ENCODE measurements at regions not wholly inside any gene's neighbourhood (a gene's known extent, or its start where the extent isn't known, plus 50 kb on each side); places are given as distances from the start of the nearest gene placed in this dataset.

DNA sequence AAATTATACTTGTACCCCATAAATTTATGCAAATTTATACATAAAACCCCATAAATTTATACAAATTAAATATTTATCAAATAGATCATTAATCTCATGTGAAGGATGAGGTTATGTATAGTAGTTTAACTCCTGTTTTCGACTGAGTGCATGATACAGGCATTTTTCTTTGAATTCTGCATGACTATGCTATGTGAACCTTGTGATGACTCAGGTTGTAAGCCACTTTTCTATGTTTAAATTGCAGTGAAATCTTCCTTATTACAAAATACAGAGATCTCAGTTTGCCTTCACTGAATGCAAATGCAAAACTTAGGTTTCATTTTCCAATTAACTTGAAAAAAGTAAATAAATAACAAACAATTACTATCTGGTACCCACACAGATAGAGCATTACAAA lies 843.7 kb downstream of the CDH11 start:
- TF ChIP-seq, protein P1, sequence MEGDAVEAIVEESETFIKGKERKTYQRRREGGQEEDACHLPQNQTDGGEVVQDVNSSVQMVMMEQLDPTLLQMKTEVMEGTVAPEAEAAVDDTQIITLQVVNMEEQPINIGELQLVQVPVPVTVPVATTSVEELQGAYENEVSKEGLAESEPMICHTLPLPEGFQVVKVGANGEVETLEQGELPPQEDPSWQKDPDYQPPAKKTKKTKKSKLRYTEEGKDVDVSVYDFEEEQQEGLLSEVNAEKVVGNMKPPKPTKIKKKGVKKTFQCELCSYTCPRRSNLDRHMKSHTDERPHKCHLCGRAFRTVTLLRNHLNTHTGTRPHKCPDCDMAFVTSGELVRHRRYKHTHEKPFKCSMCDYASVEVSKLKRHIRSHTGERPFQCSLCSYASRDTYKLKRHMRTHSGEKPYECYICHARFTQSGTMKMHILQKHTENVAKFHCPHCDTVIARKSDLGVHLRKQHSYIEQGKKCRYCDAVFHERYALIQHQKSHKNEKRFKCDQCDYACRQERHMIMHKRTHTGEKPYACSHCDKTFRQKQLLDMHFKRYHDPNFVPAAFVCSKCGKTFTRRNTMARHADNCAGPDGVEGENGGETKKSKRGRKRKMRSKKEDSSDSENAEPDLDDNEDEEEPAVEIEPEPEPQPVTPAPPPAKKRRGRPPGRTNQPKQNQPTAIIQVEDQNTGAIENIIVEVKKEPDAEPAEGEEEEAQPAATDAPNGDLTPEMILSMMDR (IDR thresholded peaks at IDR 0.05) = no peak
- no peak for TF ChIP-seq POLR2A (IDR thresholded peaks at IDR 0.05)

Measured in testis (tissue), 2 donors.